Prostate gland (tissue), 2 donors: ENCODE measurements at regions not wholly inside any gene's neighbourhood (a gene's known extent, or its start where the extent isn't known, plus 50 kb on each side); places are given as distances from the start of the nearest gene placed in this dataset.

Source experiments
- CTCF ChIP-seq, 4 experiments: fragments of 200-600 bp in 2 of 4; fragments of 450-650 bp in 2 of 4; sonication (generic) in 2 of 4; IDR thresholded peaks; 1 replicate in 3 of 4; 2 replicates in 1 of 4; pipeline ENCODE4 v1.5.1; 2016 to 2019; ENCODE audit warnings: antibody characterized with exemption in 4 of 4, mild to moderate bottlenecking in 2 of 4, moderate library complexity in 2 of 4
- POLR2A ChIP-seq: fragments of 450-650 bp; IDR thresholded peaks from one replicate; pipeline ENCODE4 v1.6.1; 2016; ENCODE audit warnings: antibody characterized with exemption, mild to moderate bottlenecking
- POLR2AphosphoS5 ChIP-seq: sonication (generic); formaldehyde crosslinking; IDR thresholded peaks from one replicate; pipeline ENCODE4 v1.6.1; 2017; ENCODE audit warnings: antibody characterized with exemption

GRCh38 chr2:65656160-65656718 is 223.8 kb upstream of the SPRED2 start:
- TF ChIP-seq CTCF (IDR thresholded peaks at IDR 0.05) (no peak), POLR2AphosphoS5 (no peak), POLR2A (no peak)
